Tibial nerve (tissue), 4 donors: ENCODE measurements at regions not wholly inside any gene's neighbourhood (a gene's known extent, or its start where the extent isn't known, plus 50 kb on each side); places are given as distances from the start of the nearest gene placed in this dataset.

Source experiments
- DNase-seq, 2 donors: peaks; one replicate each; pipeline ENCODE4 v3.0.0-alpha.2; 2019; ENCODE audit warnings: low spot score in 2 of 2
- H3K27ac ChIP-seq, 4 donors: fragments of 200-600 bp; sonication (generic) in 3 of 4; one replicate each; pipeline ENCODE4 v1.5.1; 2017 to 2019; ENCODE audit warnings: mild to moderate bottlenecking in 1 of 4
- H3K27me3 ChIP-seq, 2 donors: fragments of 200-600 bp; sonication (generic) in 1 of 2; one replicate each; pipeline versions ENCODE4 v1.5.1 to v1.6.0; 2017 to 2019
- H3K36me3 ChIP-seq, 3 donors: fragments of 200-600 bp; sonication (generic); one replicate each; pipeline ENCODE4 v1.5.1; 2018 to 2019
- H3K4me1 ChIP-seq, 4 donors: fragments of 200-600 bp; sonication (generic) in 3 of 4; one replicate each; pipeline ENCODE4 v1.5.1; 2017 to 2019
- H3K4me3 ChIP-seq, 4 donors: fragments of 200-600 bp; sonication (generic) in 3 of 4; one replicate each; pipeline ENCODE4 v1.5.1; 2017 to 2019; ENCODE audit warnings: mild to moderate bottlenecking in 1 of 4, moderate library complexity in 1 of 4
- H3K9me3 ChIP-seq, 4 donors: fragments of 200-600 bp; sonication (generic) in 3 of 4; one replicate each; pipeline ENCODE4 v1.5.1; 2017 to 2019
- CTCF ChIP-seq, 5 experiments: fragments of 200-600 bp in 3 of 5; fragments of 450-650 bp in 2 of 5; sonication (generic) in 3 of 5; IDR thresholded peaks; one replicate each; pipeline ENCODE4 v1.5.1; 2016 to 2019; ENCODE audit warnings: antibody characterized with exemption in 5 of 5, mild to moderate bottlenecking in 3 of 5, moderate library complexity in 2 of 5
- EP300 ChIP-seq, 2 donors: sonication (generic); formaldehyde crosslinking; IDR thresholded peaks; one replicate each; pipeline ENCODE4 v1.6.1; 2017; ENCODE audit warnings: antibody characterized with exemption in 2 of 2, mild to moderate bottlenecking in 1 of 2
- POLR2A ChIP-seq, 2 donors: fragments of 450-650 bp; IDR thresholded peaks; one replicate each; pipeline ENCODE4 v1.6.1; 2017; ENCODE audit warnings: antibody characterized with exemption in 2 of 2, mild to moderate bottlenecking in 2 of 2, moderate library complexity in 2 of 2
- WGBS, 2 donors: methylation state at CpG; one replicate each; pipeline ENCODE4 v1.1.5; 2018; 5-methylcytosine and 5-hydroxymethylcytosine counted together

- no peak for TF ChIP-seq CTCF (IDR thresholded peaks at IDR 0.05)
- TF ChIP-seq POLR2A (IDR thresholded peaks at IDR 0.05) = no peak
- no peak for TF ChIP-seq EP300 (IDR thresholded peaks at IDR 0.05)
- Histone ChIP-seq H3K9me3 (no peaks in the 10 kb centered on the region), H3K27ac (peak overlapping the region in 3 of 4 donors; percentile 2 to 92 (median 78)), H3K4me1 (peaks cover 0 to 24% (median 7%) of the 10 kb centered on the region in 4 donors), H3K4me3 (no peak overlapping the region), H3K27me3 (no peaks in the 10 kb centered on the region), H3K36me3 (no peaks in the 10 kb centered on the region)
- 72 to 78% methylated on average over 3 of the region's 3 CpGs for WGBS, 2 donors
- no peak for DNase-seq
These were observed 444.2 kb upstream of the RIOK2 start for GRCh38 chr5:97627272-97627671.

- no peak overlapping the region for H3K4me3 ChIP-seq
- no peak for TF ChIP-seq POLR2A (IDR thresholded peaks at IDR 0.05)
- peaks cover 0 to 24% (median 7%) of the 10 kb centered on the region in 4 donors for H3K4me1 ChIP-seq
- WGBS, 2 donors = 12 to 16% methylated on average over 1 of the region's 1 CpG
- no peaks in the 10 kb centered on the region for H3K36me3 ChIP-seq
- no peaks in the 10 kb centered on the region for H3K9me3 ChIP-seq
- DNase-seq = no peak
- H3K27me3 ChIP-seq = no peaks in the 10 kb centered on the region
- H3K27ac ChIP-seq = peak overlapping the region; percentile 29 to 92 (median 70)
These were observed 445.0 kb upstream of the RIOK2 start for GRCh38 chr5:97628031-97628430.

- no peaks in the 10 kb centered on the region for H3K36me3 ChIP-seq
- no peak for DNase-seq
- 37 to 43% methylated on average over 3 of the region's 3 CpGs for WGBS, 2 donors
- peak overlapping the region in 1 of 4 donors; percentile 24 for H3K4me3 ChIP-seq
- H3K27me3 ChIP-seq = no peaks in the 10 kb centered on the region
- H3K27ac ChIP-seq = peak overlapping the region; percentile 58 to 92 (median 70)
- no peaks in the 10 kb centered on the region for H3K9me3 ChIP-seq
- peaks cover 0 to 24% (median 7%) of the 10 kb centered on the region in 4 donors for H3K4me1 ChIP-seq
- TF ChIP-seq CTCF (IDR thresholded peaks at IDR 0.05) (no peak), EP300 (IDR thresholded peaks at IDR 0.05) (no peak), POLR2A (IDR thresholded peaks at IDR 0.05) (no peak)
These were observed 445.8 kb upstream of the RIOK2 start for GRCh38 chr5:97628807-97629206.

GRCh38 chr5:97629276-97629675 lies 446.2 kb upstream of the RIOK2 start:
- Histone ChIP-seq H3K27ac (peak overlapping the region; percentile 58 to 92 (median 70)), H3K4me1 (peaks cover 0 to 24% (median 7%) of the 10 kb centered on the region in 4 donors), H3K4me3 (peak overlapping the region in 1 of 4 donors; percentile 24), H3K9me3 (no peaks in the 10 kb centered on the region), H3K36me3 (no peaks in the 10 kb centered on the region), H3K27me3 (no peaks in the 10 kb centered on the region)
- DNase-seq = peak; percentile 13 to 22
- TF ChIP-seq EP300 (IDR thresholded peaks at IDR 0.05) = peak in 1 of 2 donors; percentile 92
- TF ChIP-seq CTCF (IDR thresholded peaks at IDR 0.05) = no peak
- WGBS, 2 donors = 18 to 35% methylated on average over 4 of the region's 4 CpGs

- no peaks in the 10 kb centered on the region for H3K36me3 ChIP-seq
- no peaks in the 10 kb centered on the region for H3K27me3 ChIP-seq
- H3K9me3 ChIP-seq = no peaks in the 10 kb centered on the region
- H3K4me1 ChIP-seq = no peaks in the 10 kb centered on the region
- peak overlapping the region in 1 of 4 donors; percentile 34 for H3K27ac ChIP-seq
- TF ChIP-seq POLR2A (IDR thresholded peaks at IDR 0.05) (no peak), CTCF (IDR thresholded peaks at IDR 0.05) (no peak), EP300 (IDR thresholded peaks at IDR 0.05) (no peak)
- 69 to 70% methylated on average over 2 of the region's 2 CpGs for WGBS, 2 donors
- no peak for DNase-seq
- H3K4me3 ChIP-seq = no peak overlapping the region
These were observed 452.5 kb upstream of the RIOK2 start for GRCh38 chr5:97635553-97635952.

- H3K4me1 ChIP-seq = no peaks in the 10 kb centered on the region
- 86 to 89% methylated on average over 4 of the region's 4 CpGs for WGBS, 2 donors
- TF ChIP-seq POLR2A (IDR thresholded peaks at IDR 0.05) (no peak), CTCF (IDR thresholded peaks at IDR 0.05) (no peak), EP300 (IDR thresholded peaks at IDR 0.05) (no peak)
- no peak overlapping the region for H3K4me3 ChIP-seq
- DNase-seq = no peak
- H3K27ac ChIP-seq = no peak overlapping the region
- H3K36me3 ChIP-seq = no peaks in the 10 kb centered on the region
- no peaks in the 10 kb centered on the region for H3K9me3 ChIP-seq
- H3K27me3 ChIP-seq = no peaks in the 10 kb centered on the region
These were observed 453.7 kb upstream of the RIOK2 start for GRCh38 chr5:97636766-97637165.
